ENCODE measurements at regions not wholly inside any gene's neighbourhood (a gene's known extent, or its start where the extent isn't known, plus 50 kb on each side); places are given as distances from the start of the nearest gene placed in this dataset.

- Mint-ChIP-seq H3K27me3 (ENCODE audit: low read depth) (peaks cover 20% of the 10 kb centered on the region), H3K4me1 (peaks cover 4% of the 10 kb centered on the region), H3K4me3 (no peak overlapping the region), H3K36me3 (ENCODE audit: low read depth) (no peaks in the 10 kb centered on the region), H3K9me3 (no peaks in the 10 kb centered on the region), H3K27ac (ENCODE audit: unreplicated experiment) (no peak overlapping the region)
- no peak for DNase-seq (ENCODE audit: low read depth, low spot score)
- no peak for TF ChIP-seq CTCF (conservative IDR thresholded peaks at IDR 0.05)
These were observed 241.6 kb downstream of the CDK5RAP2 start for GRCh38 chr9:120338340-120338739.

- Mint-ChIP-seq H3K27me3 (ENCODE audit: low read depth) (peaks cover 22% of the 10 kb centered on the region), H3K4me1 (no peaks in the 10 kb centered on the region), H3K27ac (ENCODE audit: unreplicated experiment) (no peak overlapping the region), H3K4me3 (no peak overlapping the region), H3K36me3 (ENCODE audit: low read depth) (no peaks in the 10 kb centered on the region), H3K9me3 (no peaks in the 10 kb centered on the region)
- no peak for DNase-seq (ENCODE audit: low read depth, low spot score)
- TF ChIP-seq CTCF (conservative IDR thresholded peaks at IDR 0.05) = no peak
These were observed 242.8 kb downstream of the CDK5RAP2 start for GRCh38 chr9:120337131-120337530.

- no peak for TF ChIP-seq CTCF (conservative IDR thresholded peaks at IDR 0.05)
- H3K4me3 Mint-ChIP-seq = no peak overlapping the region
These were observed 243.2 kb downstream of the CDK5RAP2 start for GRCh38 chr9:120336753-120337090.

GRCh38 chr9:120336021-120336752 is 243.8 kb downstream of the CDK5RAP2 start:
- Mint-ChIP-seq H3K27me3 (ENCODE audit: low read depth) (peaks cover 25% of the 10 kb centered on the region), H3K36me3 (ENCODE audit: low read depth) (no peaks in the 10 kb centered on the region), H3K27ac (ENCODE audit: unreplicated experiment) (no peak overlapping the region), H3K4me3 (no peak overlapping the region), H3K4me1 (no peaks in the 10 kb centered on the region), H3K9me3 (no peaks in the 10 kb centered on the region)
- DNase-seq (ENCODE audit: low read depth, low spot score) = no peak
- no peak for TF ChIP-seq CTCF (conservative IDR thresholded peaks at IDR 0.05)

More at GRCh38 chr9:120336753-120337090, 243.2 kb downstream of the CDK5RAP2 start:
- Mint-ChIP-seq H3K4me1 (no peaks in the 10 kb centered on the region), H3K36me3 (ENCODE audit: low read depth) (no peaks in the 10 kb centered on the region), H3K9me3 (no peaks in the 10 kb centered on the region), H3K27me3 (ENCODE audit: low read depth) (peaks cover 22% of the 10 kb centered on the region), H3K27ac (ENCODE audit: unreplicated experiment) (no peak overlapping the region)
- DNase-seq (ENCODE audit: low read depth, low spot score) = no peak

GRCh38 chr9:120331913-120332312 is 248.1 kb downstream of the CDK5RAP2 start:
- no peak for DNase-seq (ENCODE audit: low read depth, low spot score)
- Mint-ChIP-seq H3K9me3 (no peaks in the 10 kb centered on the region), H3K4me1 (no peaks in the 10 kb centered on the region), H3K27me3 (ENCODE audit: low read depth) (peaks cover 19% of the 10 kb centered on the region), H3K4me3 (no peak overlapping the region), H3K36me3 (ENCODE audit: low read depth) (no peaks in the 10 kb centered on the region), H3K27ac (ENCODE audit: unreplicated experiment) (no peak overlapping the region)
- no peak for TF ChIP-seq CTCF (conservative IDR thresholded peaks at IDR 0.05)

Measured in neural crest cell (in vitro differentiated cells).